Endothelial cell of umbilical vein (primary cell): ENCODE measurements at regions not wholly inside any gene's neighbourhood (a gene's known extent, or its start where the extent isn't known, plus 50 kb on each side); places are given as distances from the start of the nearest gene placed in this dataset.

ENCODE experiments used
- BruUV-seq: library from RNA; stranded (reverse); fragments of 400-500 nt; replicated peaks from 2 replicates; lab custom pipeline; 2021; lab: Mats Ljungman, UMichigan
- CTCF ChIA-PET: fragments of 300-600, 350-600 bp; sonication (Branson Sonifier 250); formaldehyde crosslinking; loops from one replicate; lab custom pipeline; 2021; ENCODE audit warnings: antibody characterized with exemption, inconsistent platforms; lab: Charles Lee
- POLR2A ChIA-PET: fragments of 300-600, 350-600 bp; sonication (Branson Sonifier 250); formaldehyde crosslinking; loops from one replicate; lab custom pipeline; 2021; ENCODE audit warnings: antibody characterized with exemption, inconsistent platforms; lab: Charles Lee
- DNase-seq: peaks from one replicate; pipeline ENCODE4 v3.0.0-alpha.2; 2011; ENCODE audit warnings: low read depth, low spot score
- FAIRE-seq: peaks from 2 replicates; lab custom pipeline; 2011; peaks lifted over from hg19 to GRCh38; lab: Jason Lieb, UNC
- H2AFZ ChIP-seq: 2 replicates; pipeline ENCODE4 v1.6.0; 2012; ENCODE audit warnings: low read depth, low read length, control low read depth, inconsistent platforms
- H3K27ac ChIP-seq: 2 replicates; pipeline ENCODE4 v1.5.1; 2011; ENCODE audit warnings: low read depth, mild to moderate bottlenecking, control low read depth, low read length, moderate library complexity; ENCODE audit not compliant: insufficient read depth
- H3K27me3 ChIP-seq, 2 experiments: 2 replicates each; pipeline versions ENCODE4 v1.6.0 to v1.6.1; 2011; ENCODE audit warnings: low read length in 2 of 2, mixed read lengths in 1 of 2; ENCODE audit not compliant: control insufficient read depth in 2 of 2, insufficient read depth in 2 of 2
- H3K36me3 ChIP-seq, 2 experiments: 2 replicates in 1 of 2; 3 replicates in 1 of 2; pipeline ENCODE4 v1.5.1; 2011; ENCODE audit warnings: low read length in 2 of 2, mild to moderate bottlenecking in 1 of 2, moderate library complexity in 1 of 2; ENCODE audit not compliant: control insufficient read depth in 2 of 2, insufficient read depth in 2 of 2; ENCODE audit errors: extremely low read depth in 1 of 2
- H3K4me1 ChIP-seq: 3 replicates; pipeline ENCODE4 v1.5.1; 2011; ENCODE audit warnings: mild to moderate bottlenecking, low read length; ENCODE audit not compliant: control insufficient read depth, insufficient read depth; ENCODE audit errors: extremely low read depth
- H3K4me2 ChIP-seq: 2 replicates; pipeline ENCODE4 v1.6.1; 2011; ENCODE audit warnings: low read length, control low read depth, mixed read lengths; ENCODE audit not compliant: insufficient read depth
- H3K4me3 ChIP-seq, 3 experiments: fragments of 200-600 bp in 1 of 3; sonication (generic), shearing (Covaris generic) in 1 of 3; replicated peaks in 1 of 3; 2 replicates each; pipeline ENCODE4 v1.5.1; 2011 to 2016; ENCODE audit warnings: control low read depth in 3 of 3, low read length in 3 of 3, mild to moderate bottlenecking in 2 of 3, inconsistent platforms in 1 of 3, low read depth in 1 of 3, moderate library complexity in 1 of 3; ENCODE audit not compliant: insufficient read depth in 1 of 3
- H3K79me2 ChIP-seq: 2 replicates; pipeline ENCODE4 v1.6.0; 2012; ENCODE audit warnings: low read length, inconsistent platforms; ENCODE audit not compliant: control insufficient read depth, insufficient read depth
- H3K9ac ChIP-seq: replicated peaks from 2 replicates; pipeline ENCODE3; 2011; ENCODE audit warnings: low read length, control low read depth; ENCODE audit not compliant: insufficient read depth; ENCODE audit errors: extremely low read depth
- H3K9me1 ChIP-seq: replicated peaks from 3 replicates; pipeline ENCODE4 v1.6.0; 2011; ENCODE audit warnings: mild to moderate bottlenecking, low read length; ENCODE audit not compliant: control insufficient read depth, insufficient read depth; ENCODE audit errors: extremely low read depth
- H3K9me3 ChIP-seq: replicated peaks from 2 replicates; pipeline ENCODE4 v1.5.1; 2012; ENCODE audit warnings: low read length, inconsistent platforms; ENCODE audit not compliant: control insufficient read depth, insufficient read depth
- H4K20me1 ChIP-seq: replicated peaks from 2 replicates; pipeline ENCODE3; 2011; ENCODE audit warnings: mild to moderate bottlenecking, low read length; ENCODE audit not compliant: control insufficient read depth, insufficient read depth; ENCODE audit errors: extremely low read depth
- EZH2 ChIP-seq: IDR thresholded peaks from 2 replicates; pipeline ENCODE4 v1.6.1; 2012; ENCODE audit warnings: borderline replicate concordance, low read depth, mild to moderate bottlenecking, moderate library complexity, low read length, inconsistent platforms; ENCODE audit not compliant: severe bottlenecking
- FOS ChIP-seq: IDR thresholded peaks from 2 replicates; pipeline ENCODE4 v1.6.1; 2011; ENCODE audit warnings: mild to moderate bottlenecking, low read length, moderate library complexity, borderline replicate concordance; ENCODE audit not compliant: insufficient read depth
- GATA2 ChIP-seq: IDR thresholded peaks from 2 replicates; pipeline ENCODE4 v1.7.0; 2011; ENCODE audit warnings: low read depth, mild to moderate bottlenecking, moderate library complexity, mixed read lengths, low read length; ENCODE audit not compliant: insufficient read length, insufficient read depth
- JUN ChIP-seq: IDR thresholded peaks from 2 replicates; pipeline ENCODE4 v1.6.1; 2011; ENCODE audit warnings: borderline replicate concordance, low read depth; ENCODE audit not compliant: insufficient read length, insufficient read depth
- MYC ChIP-seq: IDR thresholded peaks from one replicate; pipeline ENCODE4 v1.6.1; 2011; ENCODE audit warnings: mild to moderate bottlenecking, low read depth, low read length
- POLR2A ChIP-seq: IDR thresholded peaks from 2 replicates; pipeline ENCODE4 v1.6.1; 2012; ENCODE audit warnings: low read depth, mild to moderate bottlenecking, control low read depth, low read length
- dilution Hi-C: fragments of 300-500 bp; cut with MboI; formaldehyde crosslinking; loops from one replicate; pipeline ENCODE4 v1.15.0; 2019; ENCODE audit warnings: low sequenced_read_pairs; ENCODE audit not compliant: extremely low pct_ligation_motif_present
- intact Hi-C: fragments of 100-400 bp; cut with micrococcal nuclease; formaldehyde crosslinking; loops from one replicate; pipeline ENCODE4 v1.10.0; 2022
- TF ChIP-seq, protein P1 (sequence below), 2 donors: IDR thresholded peaks; 1 replicate in 1 of 2; 2 replicates in 1 of 2; pipeline ENCODE4 v1.5.1; 2011; ENCODE audit warnings: low read length in 2 of 2, mild to moderate bottlenecking in 2 of 2, moderate library complexity in 2 of 2, control low read depth in 1 of 2, inconsistent platforms in 1 of 2, low read depth in 1 of 2; ENCODE audit not compliant: insufficient read depth in 1 of 2; ENCODE audit errors: extremely low read depth in 1 of 2
- TF ChIP-seq, protein P2 (sequence below): IDR thresholded peaks from 2 replicates; pipeline ENCODE4 v1.6.1; 2011; ENCODE audit not compliant: insufficient read depth, insufficient read length

DNA sequence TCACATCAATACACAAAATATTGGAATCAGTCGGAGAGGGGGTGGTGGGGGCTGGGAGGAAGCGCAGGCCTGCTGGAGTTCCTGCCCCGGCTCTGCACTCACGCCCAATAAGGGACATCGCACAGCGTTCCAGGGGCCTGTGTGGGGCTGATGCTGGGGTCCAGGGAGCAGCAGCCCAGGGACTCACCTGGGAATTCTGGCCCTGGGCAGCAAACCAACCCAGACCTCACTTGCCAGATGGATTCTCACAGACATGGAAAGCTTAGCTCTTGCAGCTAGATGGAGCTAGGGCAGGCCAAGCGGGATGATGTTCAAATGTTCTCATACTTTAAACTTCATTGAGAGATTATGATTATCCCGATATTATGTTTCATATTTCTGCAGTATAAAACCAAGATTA, 266.6 kb upstream of the TANK start:
- H3K27ac ChIP-seq, result no peak overlapping the region
- no peak for DNase-seq
- no peaks in the 10 kb centered on the region for H3K36me3 ChIP-seq
- H3K9me1 ChIP-seq, result no peaks in the 10 kb centered on the region
- no TSS peak for BruUV-seq
- H3K4me3 ChIP-seq, result no peak overlapping the region
- no peaks in the 10 kb centered on the region for H3K9me3 ChIP-seq
- FAIRE-seq, result no peak
- no peak overlapping the region for H2AFZ ChIP-seq
- no peak overlapping the region for H3K4me2 ChIP-seq
- H4K20me1 ChIP-seq, result no peaks in the 10 kb centered on the region
- ChIA-PET CTCF (no interaction called here), POLR2A (no interaction called here)
- dilution Hi-C loops, result no loop called here
- H3K9ac ChIP-seq, result no peak overlapping the region
- TF ChIP-seq POLR2A, result no peak
- no peak for TF ChIP-seq EZH2
- TF ChIP-seq, protein P1, sequence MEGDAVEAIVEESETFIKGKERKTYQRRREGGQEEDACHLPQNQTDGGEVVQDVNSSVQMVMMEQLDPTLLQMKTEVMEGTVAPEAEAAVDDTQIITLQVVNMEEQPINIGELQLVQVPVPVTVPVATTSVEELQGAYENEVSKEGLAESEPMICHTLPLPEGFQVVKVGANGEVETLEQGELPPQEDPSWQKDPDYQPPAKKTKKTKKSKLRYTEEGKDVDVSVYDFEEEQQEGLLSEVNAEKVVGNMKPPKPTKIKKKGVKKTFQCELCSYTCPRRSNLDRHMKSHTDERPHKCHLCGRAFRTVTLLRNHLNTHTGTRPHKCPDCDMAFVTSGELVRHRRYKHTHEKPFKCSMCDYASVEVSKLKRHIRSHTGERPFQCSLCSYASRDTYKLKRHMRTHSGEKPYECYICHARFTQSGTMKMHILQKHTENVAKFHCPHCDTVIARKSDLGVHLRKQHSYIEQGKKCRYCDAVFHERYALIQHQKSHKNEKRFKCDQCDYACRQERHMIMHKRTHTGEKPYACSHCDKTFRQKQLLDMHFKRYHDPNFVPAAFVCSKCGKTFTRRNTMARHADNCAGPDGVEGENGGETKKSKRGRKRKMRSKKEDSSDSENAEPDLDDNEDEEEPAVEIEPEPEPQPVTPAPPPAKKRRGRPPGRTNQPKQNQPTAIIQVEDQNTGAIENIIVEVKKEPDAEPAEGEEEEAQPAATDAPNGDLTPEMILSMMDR (IDR thresholded peaks at IDR 0.05; ENCODE audit: extremely low read depth in 1 of 2, insufficient read depth in 1 of 2, low read depth in 1 of 2, low read length in 2 of 2), result no peak
- TF ChIP-seq MYC, result no peak
- TF ChIP-seq GATA2, result no peak
- no peak for TF ChIP-seq FOS
- TF ChIP-seq, protein P2, sequence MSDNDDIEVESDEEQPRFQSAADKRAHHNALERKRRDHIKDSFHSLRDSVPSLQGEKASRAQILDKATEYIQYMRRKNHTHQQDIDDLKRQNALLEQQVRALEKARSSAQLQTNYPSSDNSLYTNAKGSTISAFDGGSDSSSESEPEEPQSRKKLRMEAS, result no peak
- no peak for TF ChIP-seq JUN
- intact Hi-C loops, result no loop called here
- no peaks in the 10 kb centered on the region for H3K27me3 ChIP-seq
- no peaks in the 10 kb centered on the region for H3K4me1 ChIP-seq
- H3K79me2 ChIP-seq, result no peaks in the 10 kb centered on the region
